PC-9 (cell line): ENCODE measurements at regions not wholly inside any gene's neighbourhood (a gene's known extent, or its start where the extent isn't known, plus 50 kb on each side); places are given as distances from the start of the nearest gene placed in this dataset.

Experiments used
- EZH2 ChIP-seq: fragments of 200-600 bp; sonication (generic); IDR thresholded peaks from 2 replicates; pipeline ENCODE4 v1.8.0; 2017; ENCODE audit warnings: antibody characterized with exemption, low read depth
- TF ChIP-seq, protein P1 (sequence below): fragments of 200-600 bp; sonication (generic); conservative IDR thresholded peaks from 2 replicates; pipeline ENCODE4 v1.6.1; 2017; ENCODE audit warnings: mixed run types, antibody characterized with exemption, mild to moderate bottlenecking, moderate library complexity

- TF ChIP-seq, protein P1, sequence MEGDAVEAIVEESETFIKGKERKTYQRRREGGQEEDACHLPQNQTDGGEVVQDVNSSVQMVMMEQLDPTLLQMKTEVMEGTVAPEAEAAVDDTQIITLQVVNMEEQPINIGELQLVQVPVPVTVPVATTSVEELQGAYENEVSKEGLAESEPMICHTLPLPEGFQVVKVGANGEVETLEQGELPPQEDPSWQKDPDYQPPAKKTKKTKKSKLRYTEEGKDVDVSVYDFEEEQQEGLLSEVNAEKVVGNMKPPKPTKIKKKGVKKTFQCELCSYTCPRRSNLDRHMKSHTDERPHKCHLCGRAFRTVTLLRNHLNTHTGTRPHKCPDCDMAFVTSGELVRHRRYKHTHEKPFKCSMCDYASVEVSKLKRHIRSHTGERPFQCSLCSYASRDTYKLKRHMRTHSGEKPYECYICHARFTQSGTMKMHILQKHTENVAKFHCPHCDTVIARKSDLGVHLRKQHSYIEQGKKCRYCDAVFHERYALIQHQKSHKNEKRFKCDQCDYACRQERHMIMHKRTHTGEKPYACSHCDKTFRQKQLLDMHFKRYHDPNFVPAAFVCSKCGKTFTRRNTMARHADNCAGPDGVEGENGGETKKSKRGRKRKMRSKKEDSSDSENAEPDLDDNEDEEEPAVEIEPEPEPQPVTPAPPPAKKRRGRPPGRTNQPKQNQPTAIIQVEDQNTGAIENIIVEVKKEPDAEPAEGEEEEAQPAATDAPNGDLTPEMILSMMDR: no peak
- no peak for TF ChIP-seq EZH2
These were observed 341.5 kb downstream of the TFAP2A start for GRCh38 chr6:10073341-10073740.
